Neural progenitor cell (in vitro differentiated cells): ENCODE measurements at regions not wholly inside any gene's neighbourhood (a gene's known extent, or its start where the extent isn't known, plus 50 kb on each side); places are given as distances from the start of the nearest gene placed in this dataset.

ENCODE experiments used
- CTCF ChIP-seq: fragments of 200-600 bp; sonication (generic); IDR thresholded peaks from 2 replicates; pipeline ENCODE4 v1.5.1; 2017; ENCODE audit warnings: antibody characterized with exemption, mild to moderate bottlenecking
- EZH2 ChIP-seq: fragments of 200-600 bp; sonication (generic); IDR thresholded peaks from 2 replicates; pipeline ENCODE4 v1.6.1; 2017; ENCODE audit warnings: antibody characterized with exemption, mild to moderate bottlenecking, moderate library complexity

GRCh38 chr2:137886083-137886831, 78.0 kb upstream of the HNMT start:
- no peak for TF ChIP-seq EZH2
- peak; percentile 48 for TF ChIP-seq CTCF
